GM23338 (cell line): ENCODE measurements at regions not wholly inside any gene's neighbourhood (a gene's known extent, or its start where the extent isn't known, plus 50 kb on each side); places are given as distances from the start of the nearest gene placed in this dataset.

ENCODE experiments used
- ATAC-seq: fragments of 200-7000 bp; cut with Tn5 transposase; 3 replicates; pipeline ENCODE4 v1.9.1; 2020
- DNase-seq: peaks from one replicate; pipeline ENCODE4 v3.0.0-alpha.2; 2015; ENCODE audit warnings: low spot score
- H2AFZ ChIP-seq: fragments of 200-600 bp; sonication (generic); 2 replicates; pipeline ENCODE4 v1.8.0; 2016; ENCODE audit warnings: antibody characterized with exemption, mild to moderate bottlenecking, moderate library complexity
- H3F3A ChIP-seq: fragments of 200-600 bp; sonication (generic); replicated peaks from 2 replicates; pipeline ENCODE4 v1.8.0; 2017; ENCODE audit warnings: antibody characterized with exemption, mixed run types, low read depth
- H3K27ac ChIP-seq: fragments of 200-600 bp; sonication (generic); 2 replicates; pipeline ENCODE4 v1.6.1; 2016; ENCODE audit warnings: low read depth
- H3K27me3 ChIP-seq: fragments of 200-600 bp; sonication (generic); 2 replicates; pipeline ENCODE4 v1.8.0; 2016; ENCODE audit warnings: mild to moderate bottlenecking, mixed run types, moderate library complexity; ENCODE audit not compliant: insufficient read depth
- H3K36me3 ChIP-seq: fragments of 200-600 bp; sonication (generic); 2 replicates; pipeline ENCODE4 v1.8.0; 2016; ENCODE audit warnings: mild to moderate bottlenecking; ENCODE audit not compliant: insufficient read depth
- H3K4me1 ChIP-seq: fragments of 200-600 bp; sonication (generic); 2 replicates; pipeline ENCODE4 v1.8.0; 2016; ENCODE audit warnings: mild to moderate bottlenecking, moderate library complexity; ENCODE audit not compliant: insufficient read depth
- H3K4me2 ChIP-seq: fragments of 200-600 bp; sonication (generic); 2 replicates; pipeline ENCODE4 v1.7.1; 2017; ENCODE audit warnings: mixed run types
- H3K4me3 ChIP-seq: fragments of 200-600 bp; sonication (generic); 2 replicates; pipeline ENCODE4 v1.6.1; 2016; ENCODE audit warnings: mixed run types
- H3K79me2 ChIP-seq: fragments of 200-600 bp; sonication (generic); replicated peaks from 2 replicates; pipeline ENCODE4 v1.8.0; 2017; ENCODE audit warnings: mild to moderate bottlenecking; ENCODE audit not compliant: insufficient read depth
- H3K9me2 ChIP-seq: fragments of 200-600 bp; sonication (generic); 2 replicates; pipeline ENCODE4 v1.8.0; 2017; ENCODE audit not compliant: insufficient read depth
- H4K20me1 ChIP-seq: fragments of 200-600 bp; sonication (generic); replicated peaks from 2 replicates; pipeline ENCODE4 v1.8.0; 2017; ENCODE audit warnings: mild to moderate bottlenecking; ENCODE audit not compliant: insufficient read depth
- H3K27ac Mint-ChIP-seq: 2 replicates; pipeline ENCODE4 v1.8.0; 2020; ENCODE audit warnings: inconsistent platforms, mild to moderate bottlenecking, moderate library complexity, mixed read lengths
- H3K27me3 Mint-ChIP-seq: 3 replicates; pipeline ENCODE4 v1.8.0; 2022; ENCODE audit warnings: low read depth, mild to moderate bottlenecking, moderate library complexity, mixed read lengths, inconsistent platforms; ENCODE audit not compliant: insufficient read depth, poor library complexity
- H3K36me3 Mint-ChIP-seq: 3 replicates; pipeline ENCODE4 v1.8.0; 2021; ENCODE audit warnings: low read depth, mild to moderate bottlenecking, inconsistent platforms, moderate library complexity, mixed read lengths
- H3K4me1 Mint-ChIP-seq: 3 replicates; pipeline ENCODE4 v1.8.0; 2020; ENCODE audit warnings: mild to moderate bottlenecking, inconsistent platforms, mixed read lengths
- H3K4me3 Mint-ChIP-seq: 3 replicates; pipeline ENCODE4 v1.8.0; 2021; ENCODE audit warnings: moderate library complexity, mild to moderate bottlenecking, inconsistent platforms, mixed read lengths
- H3K9me3 Mint-ChIP-seq: 3 replicates; pipeline ENCODE4 v1.8.0; 2020; ENCODE audit warnings: moderate library complexity, mild to moderate bottlenecking, inconsistent platforms, mixed read lengths
- CREB1 ChIP-seq: fragments of 250-450 bp; sonication (Bioruptor Pico); IDR thresholded peaks from 2 replicates; pipeline ENCODE4 v1.5.0; 2020; ENCODE audit warnings: low read depth, mild to moderate bottlenecking, moderate library complexity
- EZH2 ChIP-seq: fragments of 200-600 bp; sonication (generic); IDR thresholded peaks from one replicate; pipeline ENCODE4 v1.8.0; 2017; ENCODE audit warnings: antibody characterized with exemption, mild to moderate bottlenecking, low read depth; ENCODE audit not compliant: unreplicated experiment
- EZH2phosphoT487 ChIP-seq: fragments of 200-600 bp; sonication (generic); IDR thresholded peaks from one replicate; pipeline ENCODE4 v1.8.1; 2018; ENCODE audit warnings: antibody characterized with exemption; ENCODE audit not compliant: unreplicated experiment
- JUNB ChIP-seq: IDR thresholded peaks from one replicate; pipeline ENCODE4 v1.6.1; 2016; ENCODE audit warnings: antibody characterized with exemption; ENCODE audit not compliant: unreplicated experiment
- NANOG ChIP-seq: IDR thresholded peaks from 2 replicates; pipeline ENCODE4 v1.6.1; 2016; ENCODE audit warnings: antibody characterized with exemption, borderline replicate concordance
- POLR2AphosphoS5 ChIP-seq: IDR thresholded peaks from 2 replicates; pipeline ENCODE4 v1.6.1; 2016; ENCODE audit warnings: antibody characterized with exemption, low read depth
- REST ChIP-seq: IDR thresholded peaks from one replicate; pipeline ENCODE4 v1.6.1; 2018; ENCODE audit warnings: antibody characterized with exemption; ENCODE audit not compliant: unreplicated experiment
- ZNF114 ChIP-seq: fragments of 250-450 bp; sonication (Bioruptor Pico); IDR thresholded peaks from 2 replicates; pipeline ENCODE4 v1.5.0; 2020; ENCODE audit warnings: mild to moderate bottlenecking, moderate library complexity

DNA sequence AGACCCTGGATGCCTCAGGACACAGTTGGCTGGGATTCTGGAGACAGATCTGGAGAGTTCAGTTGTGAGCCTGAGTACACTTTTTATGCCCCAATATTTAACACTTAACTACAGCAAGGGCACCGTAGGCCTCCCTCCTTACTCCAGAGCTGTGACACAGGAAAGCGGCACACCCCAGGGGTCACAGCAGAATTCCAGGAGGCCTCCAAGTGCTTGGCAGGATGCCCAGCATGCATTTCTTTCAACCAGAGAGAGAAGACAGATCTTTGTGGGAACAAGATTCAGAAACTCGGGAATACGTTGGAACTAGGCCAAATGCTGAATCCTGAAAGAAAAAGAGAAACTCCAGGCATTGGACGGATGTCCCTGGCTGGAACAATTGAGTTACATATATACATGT lies 199.2 kb upstream of the NT5C1B start:
- no peak overlapping the region for H3K27ac Mint-ChIP-seq
- no peak overlapping the region for H3K4me3 Mint-ChIP-seq
- H3K4me2 ChIP-seq: no peak overlapping the region
- H3K9me3 Mint-ChIP-seq: no peaks in the 10 kb centered on the region
- H3K36me3 Mint-ChIP-seq: no peaks in the 10 kb centered on the region
- no peaks in the 10 kb centered on the region for H3K9me2 ChIP-seq
- no peak overlapping the region for H3K4me3 ChIP-seq
- H3K79me2 ChIP-seq: no peaks in the 10 kb centered on the region
- TF ChIP-seq JUNB (no peak), NANOG (no peak), CREB1 (CRISPR knock-in tag) (no peak), EZH2 (no peak), REST (no peak), ZNF114 (CRISPR knock-in tag) (no peak)
- no peaks in the 10 kb centered on the region for H3K27me3 Mint-ChIP-seq
- no peaks in the 10 kb centered on the region for H3K36me3 ChIP-seq
- H3K4me1 ChIP-seq: no peaks in the 10 kb centered on the region
- no peak for DNase-seq
- ATAC-seq: no peak
- H3F3A ChIP-seq: no peaks in the 10 kb centered on the region
- H4K20me1 ChIP-seq: no peaks in the 10 kb centered on the region; the same call in 1 of the 2 replicates
- no peaks in the 10 kb centered on the region for H3K27me3 ChIP-seq
- H3K4me1 Mint-ChIP-seq: peaks cover 2% of the 10 kb centered on the region; the same call in 1 of the 3 replicates
- H2AFZ ChIP-seq: no peak overlapping the region
- no peak overlapping the region for H3K27ac ChIP-seq

DNA sequence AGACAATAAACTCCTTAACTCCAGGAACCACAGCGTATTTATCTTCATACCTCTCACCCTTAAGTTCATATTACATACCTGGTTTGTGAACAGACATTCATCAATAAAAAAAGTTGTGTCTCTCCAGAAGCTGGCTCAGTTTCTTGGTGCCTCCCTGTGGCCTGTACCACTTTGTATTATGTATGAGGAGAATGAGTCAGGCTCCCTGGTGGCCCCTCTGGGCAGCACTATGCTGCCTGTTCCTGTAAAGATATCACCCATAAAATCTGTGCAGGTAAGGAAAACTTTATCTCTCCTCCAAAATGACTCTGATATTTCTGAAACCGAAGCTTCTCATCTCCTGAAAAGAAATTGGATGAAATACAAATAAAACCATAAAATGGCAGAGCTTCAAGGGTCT lies 198.4 kb upstream of the NT5C1B start:
- Histone ChIP-seq H3K27me3 (no peaks in the 10 kb centered on the region), H3K4me1 (no peaks in the 10 kb centered on the region), H4K20me1 (no peaks in the 10 kb centered on the region; the same call in 1 of the 2 replicates), H2AFZ (no peak overlapping the region), H3K4me2 (no peak overlapping the region), H3K27ac (no peak overlapping the region), H3K36me3 (no peaks in the 10 kb centered on the region), H3K4me3 (no peak overlapping the region), H3K79me2 (no peaks in the 10 kb centered on the region), H3F3A (no peaks in the 10 kb centered on the region), H3K9me2 (no peaks in the 10 kb centered on the region)
- no peak for DNase-seq
- Mint-ChIP-seq H3K27me3 (no peaks in the 10 kb centered on the region), H3K27ac (no peak overlapping the region), H3K36me3 (no peaks in the 10 kb centered on the region), H3K4me1 (peaks cover 2% of the 10 kb centered on the region; the same call in 1 of the 3 replicates), H3K9me3 (no peaks in the 10 kb centered on the region), H3K4me3 (no peak overlapping the region)
- no peak for ATAC-seq
- TF ChIP-seq EZH2phosphoT487 (no peak), NANOG (no peak), EZH2 (no peak), POLR2AphosphoS5 (no peak), ZNF114 (CRISPR knock-in tag) (no peak), JUNB (no peak), REST (no peak)
